ENCODE measurements at regions not wholly inside any gene's neighbourhood (a gene's known extent, or its start where the extent isn't known, plus 50 kb on each side); places are given as distances from the start of the nearest gene placed in this dataset.

DNA sequence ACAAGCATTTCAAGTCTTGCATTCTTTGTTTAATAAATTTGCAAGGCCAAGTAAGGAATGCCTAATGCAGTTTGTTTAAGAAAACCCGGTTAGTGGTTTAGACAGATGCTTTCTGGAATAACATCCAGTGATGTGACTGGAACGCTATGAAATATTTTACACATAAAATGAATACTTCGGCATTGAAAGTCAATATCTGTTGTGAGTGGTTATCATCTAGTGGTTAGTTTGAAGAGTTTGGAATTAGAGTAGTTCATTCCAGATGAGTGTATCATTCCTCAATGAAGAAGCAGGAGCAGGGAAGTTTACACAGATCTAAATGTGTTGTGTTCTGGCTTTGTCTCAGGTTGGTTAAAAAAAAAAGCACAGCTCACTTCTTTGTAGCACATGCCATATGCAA lies 608.0 kb upstream of the PIK3C3 start:
- no peak for TF ChIP-seq EP300 (IDR thresholded peaks at IDR 0.05; ENCODE audit: low read depth)
- TF ChIP-seq POLR2A (IDR thresholded peaks at IDR 0.05) = no peak
- TF ChIP-seq, protein P1, sequence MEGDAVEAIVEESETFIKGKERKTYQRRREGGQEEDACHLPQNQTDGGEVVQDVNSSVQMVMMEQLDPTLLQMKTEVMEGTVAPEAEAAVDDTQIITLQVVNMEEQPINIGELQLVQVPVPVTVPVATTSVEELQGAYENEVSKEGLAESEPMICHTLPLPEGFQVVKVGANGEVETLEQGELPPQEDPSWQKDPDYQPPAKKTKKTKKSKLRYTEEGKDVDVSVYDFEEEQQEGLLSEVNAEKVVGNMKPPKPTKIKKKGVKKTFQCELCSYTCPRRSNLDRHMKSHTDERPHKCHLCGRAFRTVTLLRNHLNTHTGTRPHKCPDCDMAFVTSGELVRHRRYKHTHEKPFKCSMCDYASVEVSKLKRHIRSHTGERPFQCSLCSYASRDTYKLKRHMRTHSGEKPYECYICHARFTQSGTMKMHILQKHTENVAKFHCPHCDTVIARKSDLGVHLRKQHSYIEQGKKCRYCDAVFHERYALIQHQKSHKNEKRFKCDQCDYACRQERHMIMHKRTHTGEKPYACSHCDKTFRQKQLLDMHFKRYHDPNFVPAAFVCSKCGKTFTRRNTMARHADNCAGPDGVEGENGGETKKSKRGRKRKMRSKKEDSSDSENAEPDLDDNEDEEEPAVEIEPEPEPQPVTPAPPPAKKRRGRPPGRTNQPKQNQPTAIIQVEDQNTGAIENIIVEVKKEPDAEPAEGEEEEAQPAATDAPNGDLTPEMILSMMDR (IDR thresholded peaks at IDR 0.05) = no peak
- TF ChIP-seq POLR2AphosphoS5 (IDR thresholded peaks at IDR 0.05) = no peak
